Activated T-helper 1 cell treated with anti-CD3 and anti-CD28 coated beads, Interleukin-12 subunit alpha, Interleukin-12 subunit beta, Interleukin-2, Interleukin-4 antibody, amounts not matched to agents 30 ng/mL and 10 ng/mL and 1 ng/mL, durations not matched to agents 14 hours and 24 hours and 36 hours (primary cell): ENCODE measurements at regions not wholly inside any gene's neighbourhood (a gene's known extent, or its start where the extent isn't known, plus 50 kb on each side); places are given as distances from the start of the nearest gene placed in this dataset.

ENCODE experiments used
- DNase-seq: peaks from one replicate; pipeline ENCODE4 v3.0.0; 2021; ENCODE audit warnings: low spot score
- H3K27ac Mint-ChIP-seq: one replicate; pipeline ENCODE4 v1.8.0; 2021; ENCODE audit warnings: mild to moderate bottlenecking, mixed read lengths
- H3K27me3 Mint-ChIP-seq: one replicate; pipeline ENCODE4 v1.8.0; 2022; ENCODE audit warnings: mild to moderate bottlenecking, moderate library complexity, mixed read lengths; ENCODE audit not compliant: insufficient read depth
- H3K36me3 Mint-ChIP-seq: one replicate; pipeline ENCODE4 v1.8.0; 2021; ENCODE audit warnings: low read depth, mixed read lengths
- H3K4me1 Mint-ChIP-seq: one replicate; pipeline ENCODE4 v1.8.0; 2021; ENCODE audit warnings: low read depth, mixed read lengths
- H3K4me3 Mint-ChIP-seq: one replicate; pipeline ENCODE4 v1.8.0; 2021; ENCODE audit warnings: mild to moderate bottlenecking, moderate library complexity, mixed read lengths
- H3K9me3 Mint-ChIP-seq: one replicate; pipeline ENCODE4 v1.8.0; 2021; ENCODE audit warnings: mixed read lengths
- intact Hi-C: fragments of 100-400 bp; cut with micrococcal nuclease; formaldehyde crosslinking; loops from one replicate; pipeline ENCODE4 v1.15.1; 2024

GRCh38 chr6:98484696-98485095, 349.7 kb upstream of the POU3F2 start:
- H3K4me1 Mint-ChIP-seq, result no peaks in the 10 kb centered on the region
- no peak overlapping the region for H3K4me3 Mint-ChIP-seq
- H3K36me3 Mint-ChIP-seq, result no peaks in the 10 kb centered on the region
- no peak for DNase-seq
- H3K27ac Mint-ChIP-seq, result no peak overlapping the region
- intact Hi-C loops, result no loop called here
- no peaks in the 10 kb centered on the region for H3K27me3 Mint-ChIP-seq
- H3K9me3 Mint-ChIP-seq, result peaks cover 6% of the 10 kb centered on the region

DNA sequence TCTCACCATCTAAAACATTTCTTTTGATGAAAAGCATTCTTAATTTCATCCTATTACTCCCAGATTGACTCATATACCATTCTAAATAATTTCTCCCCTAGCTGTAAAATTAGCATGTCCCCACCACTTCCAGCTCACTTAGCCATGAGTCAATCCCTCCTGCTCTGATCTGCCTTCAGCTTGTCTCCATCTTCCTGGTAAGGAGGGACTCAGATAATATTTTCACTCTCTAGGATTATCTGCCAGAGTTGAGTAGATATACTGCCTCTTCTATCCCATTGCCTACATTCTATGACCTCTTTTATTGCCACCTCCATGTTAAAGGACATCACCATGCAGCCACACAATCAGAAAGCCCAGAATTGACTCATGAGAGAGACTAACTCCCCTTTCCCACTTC, 348.8 kb upstream of the POU3F2 start:
- no peaks in the 10 kb centered on the region for H3K36me3 Mint-ChIP-seq
- H3K27me3 Mint-ChIP-seq, result no peaks in the 10 kb centered on the region
- no peak overlapping the region for H3K27ac Mint-ChIP-seq
- H3K4me1 Mint-ChIP-seq, result no peaks in the 10 kb centered on the region
- H3K9me3 Mint-ChIP-seq, result peaks cover under 1% of the 10 kb centered on the region
- no peak for DNase-seq
- intact Hi-C loops, result no loop called here
- no peak overlapping the region for H3K4me3 Mint-ChIP-seq

DNA sequence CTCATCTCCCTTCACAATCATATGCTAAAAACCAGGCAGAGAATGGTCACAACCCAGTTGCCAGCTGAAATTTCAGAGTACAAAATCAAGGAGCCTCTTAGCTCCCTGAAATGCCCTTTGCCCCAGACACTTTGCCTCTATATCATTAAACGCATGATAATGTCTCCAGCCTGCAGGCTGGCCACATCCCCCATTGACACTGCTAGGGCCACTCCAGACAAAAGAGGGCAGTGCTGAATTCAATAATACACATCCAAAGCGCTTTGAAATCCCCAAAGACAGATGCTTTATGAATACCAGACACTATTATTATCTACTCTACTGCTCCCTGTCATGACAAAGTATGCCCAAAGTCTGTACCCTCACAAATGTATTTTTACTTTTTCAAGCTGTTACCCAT, 348.3 kb upstream of the POU3F2 start:
- DNase-seq, result no peak
- Mint-ChIP-seq H3K27ac (no peak overlapping the region), H3K27me3 (no peaks in the 10 kb centered on the region), H3K4me1 (no peaks in the 10 kb centered on the region), H3K9me3 (no peaks in the 10 kb centered on the region), H3K36me3 (no peaks in the 10 kb centered on the region), H3K4me3 (no peak overlapping the region)
- intact Hi-C loops, result no loop called here

- H3K9me3 Mint-ChIP-seq, result no peaks in the 10 kb centered on the region
- H3K36me3 Mint-ChIP-seq, result no peaks in the 10 kb centered on the region
- no peaks in the 10 kb centered on the region for H3K4me1 Mint-ChIP-seq
- H3K27ac Mint-ChIP-seq, result no peak overlapping the region
- no peak overlapping the region for H3K4me3 Mint-ChIP-seq
- H3K27me3 Mint-ChIP-seq, result no peaks in the 10 kb centered on the region
- DNase-seq, result no peak
- intact Hi-C loops, result no loop called here
These were observed 346.8 kb upstream of the POU3F2 start for GRCh38 chr6:98487612-98488011.

DNA sequence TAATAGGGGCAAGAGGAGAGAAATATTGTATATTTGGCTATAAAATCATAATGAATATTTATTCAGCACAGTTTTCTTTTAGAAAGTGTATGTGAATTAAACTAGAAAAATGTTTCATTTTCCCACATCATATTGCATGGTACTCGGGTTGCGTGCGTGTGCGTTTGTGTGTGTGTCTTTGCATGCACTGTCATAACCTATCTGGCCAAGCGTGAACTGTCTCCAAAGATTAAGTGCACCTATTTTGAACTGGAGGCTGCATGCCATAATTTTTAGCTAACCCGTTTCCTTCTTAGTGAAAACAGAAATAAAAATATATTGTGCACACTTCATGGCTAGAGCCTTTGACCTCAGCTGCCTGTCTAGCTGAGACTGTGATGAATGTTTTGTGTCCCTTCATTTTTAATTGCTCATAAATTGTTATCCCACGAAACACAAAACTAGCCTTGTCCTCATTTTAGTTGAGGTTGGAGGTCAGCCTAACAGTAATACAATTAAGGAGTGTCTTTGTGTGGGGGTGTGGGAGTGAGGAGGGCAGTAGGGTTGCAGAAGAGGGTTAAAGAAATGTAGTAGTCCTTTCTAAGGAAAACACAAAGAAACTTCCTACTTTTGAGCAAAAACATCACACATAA, 336.1 kb upstream of the POU3F2 start:
- Mint-ChIP-seq H3K27me3 (no peaks in the 10 kb centered on the region), H3K36me3 (no peaks in the 10 kb centered on the region), H3K27ac (no peak overlapping the region), H3K4me1 (no peaks in the 10 kb centered on the region), H3K9me3 (no peaks in the 10 kb centered on the region), H3K4me3 (no peak overlapping the region)
- intact Hi-C loops, result no loop called here
- DNase-seq, result no peak

DNA sequence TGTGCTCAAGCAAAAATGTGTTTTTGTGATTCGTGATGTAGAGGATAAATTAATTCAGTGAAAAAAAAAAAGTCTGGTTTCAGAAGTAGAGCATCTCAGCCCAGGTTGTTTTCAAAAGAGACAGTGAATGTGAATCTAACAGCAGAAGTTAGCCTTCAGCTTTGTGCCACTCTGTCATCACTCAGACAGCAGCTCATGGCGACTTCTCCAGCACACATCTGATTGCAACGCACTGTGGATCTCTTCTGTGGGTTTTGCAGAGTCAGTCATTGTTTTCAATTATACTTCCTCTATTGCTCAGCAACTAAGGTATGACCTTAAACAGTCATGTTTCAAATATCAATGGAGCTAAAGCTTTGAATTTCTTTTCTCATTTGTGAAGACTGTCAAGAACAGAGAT, 335.5 kb upstream of the POU3F2 start:
- no peak for DNase-seq
- intact Hi-C loops, result no loop called here
- Mint-ChIP-seq H3K4me3 (no peak overlapping the region), H3K27ac (no peak overlapping the region), H3K4me1 (no peaks in the 10 kb centered on the region), H3K27me3 (no peaks in the 10 kb centered on the region), H3K36me3 (no peaks in the 10 kb centered on the region), H3K9me3 (no peaks in the 10 kb centered on the region)

DNA sequence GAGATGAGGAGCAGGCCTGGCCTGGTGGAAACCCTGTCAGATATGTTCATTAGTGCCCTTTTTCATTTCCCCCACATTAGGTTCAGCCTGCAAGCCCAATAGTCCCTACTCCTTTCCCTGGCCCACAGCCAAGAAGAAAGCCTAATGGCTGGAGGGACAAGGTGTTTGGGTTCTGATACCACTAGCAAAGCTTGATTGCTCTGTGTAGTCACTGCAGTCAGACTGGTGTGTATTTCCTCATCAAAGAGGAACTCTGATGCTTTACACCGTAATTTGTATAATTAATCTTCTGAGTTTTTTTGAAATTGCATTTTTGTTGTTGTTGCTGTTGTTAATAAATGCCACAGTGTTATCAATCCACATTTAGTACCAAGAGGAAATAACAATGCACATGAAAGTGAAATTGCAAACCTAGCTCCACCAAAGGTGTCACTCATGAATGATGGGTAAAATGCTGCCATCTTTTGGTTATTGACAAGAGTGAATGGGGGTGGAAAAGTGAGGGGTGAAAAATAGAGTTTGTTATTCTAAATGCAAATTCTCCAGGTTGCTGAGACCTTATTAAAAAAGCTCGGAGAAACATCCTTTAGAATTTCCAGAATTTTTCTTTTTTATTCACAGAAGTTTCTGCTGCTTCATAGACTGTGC, 320.2 kb upstream of the POU3F2 start:
- H3K36me3 Mint-ChIP-seq, result no peaks in the 10 kb centered on the region
- intact Hi-C loops, result no loop called here
- H3K4me1 Mint-ChIP-seq, result no peaks in the 10 kb centered on the region
- H3K9me3 Mint-ChIP-seq, result no peaks in the 10 kb centered on the region
- H3K27ac Mint-ChIP-seq, result no peak overlapping the region
- no peak overlapping the region for H3K4me3 Mint-ChIP-seq
- H3K27me3 Mint-ChIP-seq, result no peaks in the 10 kb centered on the region
- DNase-seq, result no peak

GRCh38 chr6:98514796-98515195, 319.6 kb upstream of the POU3F2 start:
- Mint-ChIP-seq H3K9me3 (no peaks in the 10 kb centered on the region), H3K4me3 (no peak overlapping the region), H3K27ac (no peak overlapping the region), H3K36me3 (no peaks in the 10 kb centered on the region), H3K27me3 (no peaks in the 10 kb centered on the region), H3K4me1 (no peaks in the 10 kb centered on the region)
- DNase-seq, result no peak
- intact Hi-C loops, result no loop called here

- H3K36me3 Mint-ChIP-seq, result no peaks in the 10 kb centered on the region
- H3K27ac Mint-ChIP-seq, result no peak overlapping the region
- intact Hi-C loops, result no loop called here
- no peak for DNase-seq
- H3K4me3 Mint-ChIP-seq, result no peak overlapping the region
- no peaks in the 10 kb centered on the region for H3K27me3 Mint-ChIP-seq
- no peaks in the 10 kb centered on the region for H3K4me1 Mint-ChIP-seq
- H3K9me3 Mint-ChIP-seq, result no peaks in the 10 kb centered on the region
These were observed 318.2 kb upstream of the POU3F2 start for GRCh38 chr6:98516206-98516605.

DNA sequence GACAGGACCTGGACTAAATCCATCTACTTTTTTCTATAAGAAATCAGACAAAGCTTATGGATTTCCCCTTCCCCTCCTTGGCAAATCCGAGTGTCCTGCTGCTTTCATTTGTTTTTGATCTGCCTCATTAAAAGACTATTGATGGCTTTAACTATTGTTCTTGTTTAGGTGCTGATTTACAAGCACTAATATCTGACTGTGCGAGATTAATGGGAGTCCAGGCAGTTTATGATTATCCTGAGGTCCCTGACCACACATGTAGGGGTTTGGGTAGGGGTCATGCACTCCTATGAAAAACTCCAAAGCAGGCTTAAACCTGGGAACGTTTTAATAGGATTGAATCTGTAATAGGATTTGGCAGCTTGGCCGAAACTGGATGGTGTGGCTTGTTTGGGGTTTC, 317.5 kb upstream of the POU3F2 start:
- DNase-seq, result no peak
- Mint-ChIP-seq H3K9me3 (no peaks in the 10 kb centered on the region), H3K27me3 (no peaks in the 10 kb centered on the region), H3K4me1 (no peaks in the 10 kb centered on the region), H3K27ac (no peak overlapping the region), H3K4me3 (no peak overlapping the region), H3K36me3 (no peaks in the 10 kb centered on the region)
- intact Hi-C loops, result no loop called here

DNA sequence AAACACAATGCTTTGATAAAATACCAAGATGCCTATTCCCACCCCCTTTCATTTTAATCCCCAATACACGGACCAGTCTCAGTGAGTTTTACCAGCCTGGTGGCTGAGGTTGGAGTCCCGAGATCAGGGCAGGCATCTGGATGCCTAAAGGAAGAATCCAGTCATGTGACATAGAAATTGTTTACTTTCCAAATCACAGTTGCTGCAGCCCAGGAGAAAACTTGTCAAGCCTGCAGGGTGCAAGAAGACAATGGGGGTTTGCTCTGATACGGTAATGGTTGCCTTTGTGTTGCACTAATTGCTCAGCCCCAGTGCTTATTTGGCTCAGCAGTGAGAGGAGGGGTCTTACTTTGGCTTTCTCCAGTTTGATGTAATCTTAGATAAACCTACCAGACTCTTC, 308.5 kb upstream of the POU3F2 start:
- no peaks in the 10 kb centered on the region for H3K9me3 Mint-ChIP-seq
- DNase-seq, result no peak
- no peaks in the 10 kb centered on the region for H3K4me1 Mint-ChIP-seq
- H3K27me3 Mint-ChIP-seq, result no peaks in the 10 kb centered on the region
- intact Hi-C loops, result no loop called here
- no peaks in the 10 kb centered on the region for H3K36me3 Mint-ChIP-seq
- no peak overlapping the region for H3K27ac Mint-ChIP-seq
- H3K4me3 Mint-ChIP-seq, result no peak overlapping the region

- intact Hi-C loops, result no loop called here
- no peaks in the 10 kb centered on the region for H3K36me3 Mint-ChIP-seq
- DNase-seq, result no peak
- H3K27ac Mint-ChIP-seq, result no peak overlapping the region
- H3K4me3 Mint-ChIP-seq, result no peak overlapping the region
- H3K9me3 Mint-ChIP-seq, result no peaks in the 10 kb centered on the region
- H3K4me1 Mint-ChIP-seq, result no peaks in the 10 kb centered on the region
- H3K27me3 Mint-ChIP-seq, result no peaks in the 10 kb centered on the region
These were observed 307.9 kb upstream of the POU3F2 start for GRCh38 chr6:98526465-98526864.

DNA sequence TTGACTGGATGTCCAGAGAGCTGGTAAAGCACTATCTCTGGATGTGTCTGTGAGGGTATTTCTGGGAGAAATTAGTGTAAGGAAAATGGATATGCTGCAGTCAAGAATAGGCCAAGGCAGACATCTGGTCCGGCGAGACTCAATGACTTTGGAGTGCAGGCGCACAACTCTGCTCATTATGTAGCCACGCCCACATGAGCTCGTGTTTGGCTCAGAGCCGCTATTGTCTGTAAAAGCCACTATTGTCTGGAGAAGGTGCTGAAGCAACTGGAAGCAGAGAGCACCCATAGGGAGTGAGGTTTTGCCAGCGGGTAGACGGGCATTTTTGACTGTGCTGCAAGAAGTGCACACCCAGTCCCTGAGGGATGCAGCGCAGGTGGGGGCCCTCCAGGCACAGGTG, 305.0 kb upstream of the POU3F2 start:
- Mint-ChIP-seq H3K36me3 (no peaks in the 10 kb centered on the region), H3K4me1 (no peaks in the 10 kb centered on the region), H3K4me3 (no peak overlapping the region), H3K9me3 (no peaks in the 10 kb centered on the region), H3K27ac (no peak overlapping the region), H3K27me3 (no peaks in the 10 kb centered on the region)
- DNase-seq, result no peak
- intact Hi-C loops, result no loop called here

DNA sequence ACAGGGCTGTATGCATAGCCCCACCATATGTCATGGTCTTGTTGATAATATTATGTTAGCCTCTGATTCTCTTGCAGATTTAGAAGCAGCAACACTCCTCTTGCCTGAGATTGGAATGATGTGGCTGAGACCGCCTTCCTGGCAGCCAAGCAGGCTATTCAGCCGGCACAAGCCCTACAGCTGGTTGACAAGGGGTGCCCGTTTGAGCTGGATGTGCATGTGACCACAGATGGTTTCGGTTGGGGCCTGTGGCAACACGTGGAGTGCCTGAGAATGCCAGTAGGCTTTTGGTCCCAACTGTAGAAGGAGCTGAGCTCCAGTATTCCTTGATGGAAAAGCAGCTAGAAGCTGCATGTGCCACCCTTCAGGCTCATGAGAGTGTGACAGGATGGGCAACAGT, 303.6 kb upstream of the POU3F2 start:
- Mint-ChIP-seq H3K4me1 (no peaks in the 10 kb centered on the region), H3K36me3 (no peaks in the 10 kb centered on the region), H3K27me3 (no peaks in the 10 kb centered on the region), H3K27ac (no peak overlapping the region), H3K9me3 (no peaks in the 10 kb centered on the region), H3K4me3 (no peak overlapping the region)
- intact Hi-C loops, result no loop called here
- no peak for DNase-seq
